ENCODE measurements at regions not wholly inside any gene's neighbourhood (a gene's known extent, or its start where the extent isn't known, plus 50 kb on each side); places are given as distances from the start of the nearest gene placed in this dataset.
"Not testable (repeated sequence)": the region's sequence is repeated elsewhere in the genome, so short reads cannot be mapped to it uniquely, and the experiment has no call there.

DNA sequence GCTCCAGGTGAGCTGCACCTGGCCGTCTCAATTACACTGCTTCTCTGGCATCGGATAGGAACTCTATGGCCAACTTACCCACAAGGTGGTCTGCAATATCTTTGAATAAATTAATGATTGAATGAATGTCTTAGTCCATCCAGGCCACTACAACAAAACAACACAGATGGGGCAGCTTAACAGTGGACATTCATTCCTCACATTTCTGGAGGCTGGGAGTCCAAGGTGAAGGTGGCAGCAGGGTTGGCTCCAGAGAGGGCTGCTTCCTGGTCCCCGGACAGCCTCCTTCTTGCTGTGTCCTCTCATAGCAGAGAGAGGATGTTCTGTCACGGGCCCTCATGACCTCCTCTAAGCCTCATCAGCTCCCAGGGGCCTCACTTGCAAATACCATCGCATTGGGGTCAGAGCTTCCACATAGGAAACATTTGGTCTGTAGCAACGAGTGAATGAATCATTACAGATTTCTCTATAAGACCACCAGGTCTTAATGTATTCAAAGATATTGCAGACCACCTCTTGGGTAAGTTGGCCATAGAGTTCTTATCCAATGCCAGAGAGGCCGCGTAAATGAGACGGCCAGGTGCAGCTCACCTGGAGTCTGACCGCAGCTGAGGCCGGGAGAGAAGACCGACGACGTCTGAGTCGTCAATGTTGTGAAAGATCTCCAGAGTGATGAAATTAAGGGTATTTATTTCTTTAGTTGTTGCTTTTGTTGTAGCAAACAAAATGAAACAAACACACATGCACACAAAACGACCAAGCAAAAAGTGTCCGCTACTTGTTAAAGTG, 182.7 kb upstream of the C14orf180 start:
- Histone ChIP-seq H3K4me3 (ENCODE audit: low read length in 2 of 2) (no peak overlapping the region), H3K9me3 (ENCODE audit: control insufficient read depth, low read length) (peaks cover 5% of the 10 kb centered on the region), H3K36me3 (ENCODE audit: control insufficient read depth in 1 of 2, insufficient read depth in 2 of 2, low read length in 1 of 2) (no peaks in the 10 kb centered on the region), H3K27ac (ENCODE audit: low read depth in 1 of 2, low read length in 2 of 2) (no peak overlapping the region), H3K4me1 (ENCODE audit: control insufficient read depth in 1 of 2, insufficient read depth in 2 of 2, low read length in 2 of 2) (no peaks in the 10 kb centered on the region), H3K27me3 (ENCODE audit: control insufficient read depth in 1 of 2, insufficient read depth in 2 of 2, low read length in 1 of 2) (no peaks in the 10 kb centered on the region)
- DNase-seq: no peak
- 87 to 91% methylated on average over 17 of the region's 17 CpGs for WGBS, 2 donors
- intact Hi-C loops (cut with DNase I): no loop called here
- no peak for ATAC-seq (ENCODE audit: low FRiP score)

DNA sequence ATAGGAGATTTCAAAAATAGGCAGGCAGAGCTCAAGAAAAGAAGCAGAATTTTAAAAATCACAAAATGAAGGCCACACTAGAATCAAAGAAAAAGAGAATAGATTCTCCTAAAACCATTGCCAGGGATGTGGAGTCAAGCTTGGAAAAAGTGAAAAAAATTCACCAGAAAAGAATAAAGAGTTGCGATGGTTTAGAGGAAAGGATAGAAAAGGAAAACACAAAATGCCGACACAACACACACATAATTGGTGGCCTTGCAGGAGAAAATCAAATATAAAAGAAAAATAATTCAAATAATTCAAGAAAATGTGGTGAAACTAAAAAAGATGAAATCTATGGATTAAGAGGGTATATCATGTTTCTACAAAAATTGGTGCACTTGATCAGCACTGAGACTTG, 181.6 kb upstream of the C14orf180 start:
- H3K36me3 ChIP-seq (ENCODE audit: control insufficient read depth in 1 of 2, insufficient read depth in 2 of 2, low read length in 1 of 2): no peaks in the 10 kb centered on the region
- H3K4me1 ChIP-seq (ENCODE audit: control insufficient read depth in 1 of 2, insufficient read depth in 2 of 2, low read length in 2 of 2): no peaks in the 10 kb centered on the region
- H3K9me3 ChIP-seq (ENCODE audit: control insufficient read depth, low read length): peaks cover 5% of the 10 kb centered on the region
- H3K27ac ChIP-seq (ENCODE audit: low read depth in 1 of 2, low read length in 2 of 2): no peak overlapping the region
- DNase-seq (no peak), ATAC-seq (ENCODE audit: low FRiP score) (no peak)
- intact Hi-C loops (cut with DNase I): no loop called here
- WGBS, 2 donors: 97% methylated on average over 2 of the region's 2 CpGs
- H3K4me3 ChIP-seq (ENCODE audit: low read length in 2 of 2): no peak overlapping the region
- no peaks in the 10 kb centered on the region for H3K27me3 ChIP-seq (ENCODE audit: control insufficient read depth in 1 of 2, insufficient read depth in 2 of 2, low read length in 1 of 2)

DNA sequence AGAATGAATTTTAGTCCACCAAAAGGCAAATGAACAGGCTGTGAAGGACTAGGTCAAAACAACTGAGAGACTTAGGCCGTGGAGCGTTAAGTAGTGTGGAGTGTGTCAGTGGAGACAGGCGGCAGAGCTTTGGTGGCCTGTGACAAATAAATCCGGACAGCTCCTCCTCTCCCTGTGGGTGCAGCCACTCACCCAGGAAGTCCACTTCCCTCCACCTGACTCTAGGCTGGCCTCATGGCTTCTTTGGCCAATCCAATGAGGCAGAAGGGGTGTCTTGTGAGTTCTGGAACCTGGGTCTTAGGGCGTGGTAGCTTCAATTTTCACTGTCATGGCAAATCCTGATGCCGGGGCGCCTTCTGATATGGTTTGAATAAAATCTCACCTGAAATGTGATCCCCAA, 180.9 kb upstream of the C14orf180 start:
- Histone ChIP-seq H3K27me3 (ENCODE audit: control insufficient read depth in 1 of 2, insufficient read depth in 2 of 2, low read length in 1 of 2) (no peaks in the 10 kb centered on the region), H3K36me3 (ENCODE audit: control insufficient read depth in 1 of 2, insufficient read depth in 2 of 2, low read length in 1 of 2) (no peaks in the 10 kb centered on the region), H3K4me1 (ENCODE audit: control insufficient read depth in 1 of 2, insufficient read depth in 2 of 2, low read length in 2 of 2) (no peaks in the 10 kb centered on the region), H3K27ac (ENCODE audit: low read depth in 1 of 2, low read length in 2 of 2) (no peak overlapping the region), H3K4me3 (ENCODE audit: low read length in 2 of 2) (no peak overlapping the region), H3K9me3 (ENCODE audit: control insufficient read depth, low read length) (peaks cover 5% of the 10 kb centered on the region)
- intact Hi-C loops (cut with DNase I): no loop called here
- WGBS, 2 donors: 77 to 90% methylated on average over 7 of the region's 7 CpGs
- DNase-seq: no peak
- no peak for ATAC-seq (ENCODE audit: low FRiP score)

DNA sequence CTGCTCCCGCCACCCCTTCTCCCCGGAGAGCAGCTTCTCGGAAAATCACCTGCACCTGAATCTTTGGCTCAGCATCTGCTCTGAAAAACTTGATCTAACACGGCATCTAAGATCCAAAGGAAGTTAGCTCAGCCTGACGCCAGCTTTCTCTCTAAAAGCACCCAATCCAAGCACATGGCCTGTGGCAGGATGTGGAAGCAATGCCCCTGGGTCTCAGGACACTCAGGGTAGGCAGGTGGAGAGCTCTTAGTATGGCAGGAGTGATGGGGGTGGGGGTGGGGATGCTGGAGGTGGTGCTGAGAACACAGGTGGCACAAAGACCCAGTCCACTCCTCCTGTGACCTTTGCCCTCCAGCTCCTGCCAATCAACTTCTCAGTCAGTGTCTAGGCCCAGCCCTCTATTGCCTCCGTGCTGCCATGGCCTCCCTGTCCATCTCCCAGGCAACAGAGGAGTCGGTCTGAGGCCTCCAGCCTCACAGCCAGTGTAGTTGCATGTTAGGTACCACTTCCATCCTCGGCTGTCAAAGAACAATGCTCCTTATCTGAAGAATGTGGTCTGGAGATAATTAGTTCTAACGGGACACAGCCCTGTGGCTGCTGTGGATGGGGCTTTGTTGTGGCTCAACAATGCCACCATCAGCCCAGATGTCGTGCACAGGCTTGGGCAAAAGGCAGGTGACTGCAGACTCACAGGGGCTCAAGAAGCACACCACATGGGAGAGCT, 180.0 kb upstream of the C14orf180 start:
- DNase-seq: no peak
- Histone ChIP-seq H3K36me3 (ENCODE audit: control insufficient read depth in 1 of 2, insufficient read depth in 2 of 2, low read length in 1 of 2) (no peaks in the 10 kb centered on the region), H3K27me3 (ENCODE audit: control insufficient read depth in 1 of 2, insufficient read depth in 2 of 2, low read length in 1 of 2) (no peaks in the 10 kb centered on the region), H3K27ac (ENCODE audit: low read depth in 1 of 2, low read length in 2 of 2) (no peak overlapping the region), H3K4me3 (ENCODE audit: low read length in 2 of 2) (no peak overlapping the region), H3K9me3 (ENCODE audit: control insufficient read depth, low read length) (peaks cover 5% of the 10 kb centered on the region), H3K4me1 (ENCODE audit: control insufficient read depth in 1 of 2, insufficient read depth in 2 of 2, low read length in 2 of 2) (no peaks in the 10 kb centered on the region)
- WGBS, 2 donors: 61 to 70% methylated on average over 10 of the region's 10 CpGs
- no peak for ATAC-seq (ENCODE audit: low FRiP score)
- intact Hi-C loops (cut with DNase I): no loop called here

DNA sequence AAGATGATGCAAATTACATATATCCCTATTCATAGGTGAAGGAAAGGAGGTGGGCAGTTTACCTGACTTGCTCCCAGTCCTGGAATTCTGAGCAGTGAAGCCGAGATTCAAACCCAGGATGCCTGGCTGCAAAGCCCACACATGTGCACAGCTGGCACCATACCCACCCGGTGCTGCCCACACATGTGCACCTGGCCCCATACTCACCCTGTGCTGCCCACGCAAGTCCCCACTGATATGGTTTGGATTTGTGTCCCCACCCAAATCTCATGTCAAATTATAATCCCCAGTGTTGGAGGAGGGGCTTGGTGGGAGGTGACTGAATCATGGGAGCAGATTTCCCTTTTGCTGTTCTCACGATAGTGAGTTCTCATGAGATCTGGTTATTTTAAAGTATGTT, 179.2 kb upstream of the C14orf180 start:
- ATAC-seq (ENCODE audit: low FRiP score) (no peak), DNase-seq (no peak)
- no peak overlapping the region for H3K4me3 ChIP-seq (ENCODE audit: low read length in 2 of 2)
- no peaks in the 10 kb centered on the region for H3K4me1 ChIP-seq (ENCODE audit: control insufficient read depth in 1 of 2, insufficient read depth in 2 of 2, low read length in 2 of 2)
- no peaks in the 10 kb centered on the region for H3K36me3 ChIP-seq (ENCODE audit: control insufficient read depth in 1 of 2, insufficient read depth in 2 of 2, low read length in 1 of 2)
- 74 to 80% methylated on average over 4 of the region's 4 CpGs for WGBS, 2 donors
- no peak overlapping the region for H3K27ac ChIP-seq (ENCODE audit: low read depth in 1 of 2, low read length in 2 of 2)
- no peaks in the 10 kb centered on the region for H3K27me3 ChIP-seq (ENCODE audit: control insufficient read depth in 1 of 2, insufficient read depth in 2 of 2, low read length in 1 of 2)
- H3K9me3 ChIP-seq (ENCODE audit: control insufficient read depth, low read length): peaks cover 5% of the 10 kb centered on the region
- intact Hi-C loops (cut with DNase I): no loop called here

DNA sequence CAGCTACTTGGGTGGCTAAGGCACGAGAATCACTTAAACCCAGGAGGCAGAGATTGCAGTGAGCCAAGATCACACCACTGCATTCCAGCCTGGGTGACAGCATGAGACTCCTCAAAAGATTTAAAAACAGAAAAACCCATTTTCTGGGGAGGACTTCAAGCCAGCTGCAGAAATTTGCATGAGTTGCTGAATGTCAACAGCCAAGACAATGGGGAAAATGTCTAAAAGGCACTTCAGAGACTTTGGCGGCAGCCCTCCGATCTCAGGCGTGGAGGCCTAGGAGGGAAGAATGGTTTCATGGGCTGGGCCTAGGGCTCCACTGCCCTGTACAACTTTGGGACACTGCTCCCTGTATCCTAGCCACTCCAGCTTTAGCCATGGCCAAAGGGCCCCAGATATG, 177.8 kb upstream of the C14orf180 start:
- Histone ChIP-seq H3K9me3 (ENCODE audit: control insufficient read depth, low read length) (peaks cover 4% of the 10 kb centered on the region), H3K36me3 (ENCODE audit: control insufficient read depth in 1 of 2, insufficient read depth in 2 of 2, low read length in 1 of 2) (no peaks in the 10 kb centered on the region), H3K27me3 (ENCODE audit: control insufficient read depth in 1 of 2, insufficient read depth in 2 of 2, low read length in 1 of 2) (no peaks in the 10 kb centered on the region), H3K4me1 (ENCODE audit: control insufficient read depth in 1 of 2, insufficient read depth in 2 of 2, low read length in 2 of 2) (no peaks in the 10 kb centered on the region), H3K4me3 (ENCODE audit: low read length in 2 of 2) (no peak overlapping the region), H3K27ac (ENCODE audit: low read depth in 1 of 2, low read length in 2 of 2) (no peak overlapping the region)
- DNase-seq (no peak), ATAC-seq (ENCODE audit: low FRiP score) (no peak)
- intact Hi-C loops (cut with DNase I): no loop called here
- WGBS, 2 donors: 90 to 94% methylated on average over 4 of the region's 4 CpGs

DNA sequence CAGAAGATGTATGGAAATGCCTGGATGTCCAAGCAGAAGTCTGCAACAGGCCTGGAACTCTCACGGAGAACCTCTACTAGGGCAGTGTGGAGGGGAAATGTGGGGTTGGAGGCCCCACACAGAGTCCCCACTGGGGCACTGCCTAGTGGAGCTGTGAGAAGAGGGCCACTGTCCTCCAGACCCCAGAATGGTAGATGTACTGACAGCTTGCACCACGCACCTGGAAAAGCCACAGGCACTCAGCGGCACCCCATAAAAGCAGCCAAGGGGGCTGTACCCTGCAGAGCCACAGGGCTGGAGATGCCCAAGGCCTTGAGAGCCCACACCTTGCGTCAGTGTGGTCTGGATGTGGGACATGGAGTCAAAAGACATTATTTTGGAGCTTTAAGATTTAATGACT, 177.3 kb upstream of the C14orf180 start:
- DNase-seq; H3K4me1 ChIP-seq (ENCODE audit: control insufficient read depth in 1 of 2, insufficient read depth in 2 of 2, low read length in 2 of 2); H3K27ac ChIP-seq (ENCODE audit: low read depth in 1 of 2, low read length in 2 of 2); H3K9me3 ChIP-seq (ENCODE audit: control insufficient read depth, low read length); H3K4me3 ChIP-seq (ENCODE audit: low read length in 2 of 2); intact Hi-C loops (cut with DNase I); ATAC-seq (ENCODE audit: low FRiP score); H3K27me3 ChIP-seq (ENCODE audit: control insufficient read depth in 1 of 2, insufficient read depth in 2 of 2, low read length in 1 of 2); H3K36me3 ChIP-seq (ENCODE audit: control insufficient read depth in 1 of 2, insufficient read depth in 2 of 2, low read length in 1 of 2): not testable (repeated sequence)
- 88 to 93% methylated on average over 4 of the region's 4 CpGs for WGBS, 2 donors

DNA sequence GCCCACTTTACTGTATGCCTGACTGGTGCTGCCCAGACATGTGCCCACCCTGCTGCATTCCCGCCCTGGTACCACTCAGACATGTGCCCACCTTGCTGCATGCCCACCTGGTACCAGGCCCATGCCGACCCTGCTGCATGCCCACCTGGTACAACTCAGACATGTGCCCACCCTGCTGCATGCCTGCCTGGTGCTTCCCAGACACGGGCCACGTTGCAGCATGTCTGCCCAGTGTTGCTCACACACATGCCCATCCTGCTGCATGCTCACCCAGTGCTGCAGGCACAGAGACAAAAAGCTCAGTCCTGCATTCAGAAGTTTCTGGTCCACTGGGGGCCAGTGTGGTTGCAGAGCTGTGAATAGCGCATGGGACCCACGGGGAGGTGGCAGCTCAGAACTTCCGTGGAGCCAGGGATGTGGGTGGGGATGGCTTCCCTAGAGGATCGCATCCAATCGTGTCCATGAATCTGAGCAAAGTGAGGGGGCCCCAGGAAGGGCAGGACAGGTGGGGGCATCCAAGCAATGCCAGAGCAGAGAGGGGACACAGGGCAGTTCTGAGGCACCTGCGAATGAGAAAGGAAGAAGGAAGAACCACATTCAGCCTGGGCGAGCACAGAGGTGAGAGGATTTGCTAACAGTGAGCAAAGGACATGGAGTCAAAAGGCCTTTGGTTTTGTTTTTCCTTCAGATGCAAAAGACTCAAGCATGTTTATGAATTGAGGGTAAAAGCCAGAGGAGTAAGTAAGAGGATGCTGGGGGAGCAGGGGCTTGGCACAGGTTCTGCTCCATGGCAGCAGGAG, 175.9 kb upstream of the C14orf180 start:
- 82 to 86% methylated on average over 11 of the region's 11 CpGs for WGBS, 2 donors
- Histone ChIP-seq H3K4me1 (ENCODE audit: control insufficient read depth in 1 of 2, insufficient read depth in 2 of 2, low read length in 2 of 2) (no peaks in the 10 kb centered on the region), H3K27me3 (ENCODE audit: control insufficient read depth in 1 of 2, insufficient read depth in 2 of 2, low read length in 1 of 2) (peaks cover 0 to under 1% of the 10 kb centered on the region in 2 donors), H3K4me3 (ENCODE audit: low read length in 2 of 2) (no peak overlapping the region), H3K36me3 (ENCODE audit: control insufficient read depth in 1 of 2, insufficient read depth in 2 of 2, low read length in 1 of 2) (no peaks in the 10 kb centered on the region), H3K27ac (ENCODE audit: low read depth in 1 of 2, low read length in 2 of 2) (no peak overlapping the region), H3K9me3 (ENCODE audit: control insufficient read depth, low read length) (peaks cover 2% of the 10 kb centered on the region)
- DNase-seq (no peak), ATAC-seq (ENCODE audit: low FRiP score) (no peak)
- intact Hi-C loops (cut with DNase I): no loop called here
